ENCODE measurements at regions not wholly inside any gene's neighbourhood (a gene's known extent, or its start where the extent isn't known, plus 50 kb on each side); places are given as distances from the start of the nearest gene placed in this dataset.
A peak's percentile ranks its signal among the peaks of the same experiment; 100 is the strongest.
"Not testable (repeated sequence)": the region's sequence is repeated elsewhere in the genome, so short reads cannot be mapped to it uniquely, and the experiment has no call there.

GRCh38 chr11:34001557-34002064 lies 49.9 kb upstream of the CAPRIN1 start:
- Histone ChIP-seq H3K27ac (no peak overlapping the region), H3K4me3 (no peak overlapping the region)

DNA sequence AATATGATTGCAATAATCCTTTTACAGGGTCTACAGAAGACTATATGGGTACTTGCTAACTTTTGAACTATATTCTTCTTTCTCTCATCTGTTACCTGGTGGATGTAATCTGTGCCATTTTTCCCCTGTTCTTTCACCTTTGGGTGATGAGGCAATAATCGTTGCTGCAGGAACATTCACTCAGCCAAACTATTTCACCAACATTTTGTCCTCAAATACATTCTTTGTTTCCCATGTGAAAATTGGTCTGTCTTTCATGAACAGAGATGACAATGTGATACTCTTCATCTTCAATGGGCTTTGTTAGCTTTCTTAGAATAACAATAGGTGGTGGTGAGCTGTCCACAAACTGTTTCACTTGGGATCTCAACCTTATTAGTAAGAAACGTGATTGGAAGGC lies 52.1 kb upstream of the CAPRIN1 start:
- no peak overlapping the region for H3K27ac ChIP-seq
- no peak overlapping the region for H3K4me3 ChIP-seq

DNA sequence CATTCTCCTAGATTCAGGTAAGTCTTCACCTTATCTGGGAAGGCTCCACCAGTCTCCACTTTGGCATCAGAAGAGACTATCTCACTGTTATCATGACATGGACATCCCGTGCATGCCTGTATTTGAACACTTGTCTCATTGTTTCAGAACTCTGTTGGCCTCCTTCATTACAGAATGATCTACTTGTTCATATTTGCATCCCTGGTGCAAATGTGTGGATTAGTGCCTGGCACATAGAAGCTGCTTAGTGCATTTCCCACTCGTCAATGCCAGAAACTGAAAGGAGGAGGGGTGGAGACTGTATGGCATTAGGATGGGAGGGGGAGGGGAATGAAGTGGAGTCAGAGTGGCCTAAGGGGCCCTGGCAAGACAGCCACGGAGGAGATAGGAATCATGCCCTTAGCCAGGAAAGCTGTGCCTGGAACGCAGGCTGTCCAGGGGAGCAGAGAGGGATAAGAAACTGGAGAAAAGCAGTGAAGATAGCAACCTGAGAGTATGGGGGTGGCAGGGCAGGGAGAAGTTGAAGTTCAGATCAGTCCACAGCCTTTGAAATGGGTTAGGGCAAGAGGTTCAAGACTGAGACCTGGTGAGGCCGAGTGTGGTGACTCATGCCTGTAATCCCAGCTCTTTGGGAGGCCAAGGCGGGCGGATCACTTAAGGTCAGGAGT lies 53.8 kb upstream of the CAPRIN1 start:
- no peak overlapping the region for H3K27ac ChIP-seq
- peak overlapping the region in 1 of 7 experiments; percentile 2 for H3K4me3 ChIP-seq

GRCh38 chr11:33996498-33997454 lies 54.8 kb upstream of the CAPRIN1 start:
- peak overlapping the region in 1 of 7 experiments; percentile 2 for H3K4me3 ChIP-seq
- H3K27ac ChIP-seq: no peak overlapping the region

GRCh38 chr11:33994937-33995336 lies 56.6 kb upstream of the CAPRIN1 start:
- Histone ChIP-seq H3K4me3 (no peak overlapping the region), H3K27ac (no peak overlapping the region)

- not testable (repeated sequence) for H3K4me3 ChIP-seq, H3K27ac ChIP-seq
These were observed 60.4 kb upstream of the CAPRIN1 start for GRCh38 chr11:33991136-33991535.

DNA sequence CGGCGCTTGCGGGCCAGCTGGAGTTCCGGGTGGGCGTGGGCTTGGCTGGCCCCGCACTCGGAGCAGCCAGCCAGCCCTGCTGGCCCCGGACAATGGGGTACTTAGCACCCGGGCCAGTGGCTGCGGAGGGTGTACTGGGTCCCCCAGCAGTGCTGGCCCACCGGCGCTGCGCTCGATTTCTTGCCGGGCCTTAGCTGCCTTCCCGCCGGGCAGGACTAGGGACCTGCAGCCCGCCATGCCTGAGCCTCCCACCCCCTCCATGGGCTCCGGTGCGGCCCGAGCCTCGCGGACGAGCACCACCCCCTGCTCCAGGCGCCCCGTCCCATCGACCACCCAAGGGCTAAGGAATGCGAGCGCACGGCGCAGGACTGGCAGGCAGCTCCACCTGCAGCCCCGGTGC lies 61.4 kb upstream of the CAPRIN1 start:
- not testable (repeated sequence) for H3K4me3 ChIP-seq

GRCh38 chr11:33989461-33989860 lies 62.1 kb upstream of the CAPRIN1 start:
- Histone ChIP-seq H3K27ac (no peak overlapping the region), H3K4me3 (no peak overlapping the region)

More for the DNA sequence above, 61.4 kb upstream of the CAPRIN1 start:
- H3K27ac ChIP-seq: not testable (repeated sequence)

- Histone ChIP-seq H3K27ac (no peak overlapping the region), H3K4me3 (no peak overlapping the region)
These were observed 62.8 kb upstream of the CAPRIN1 start for GRCh38 chr11:33988586-33989370.

DNA sequence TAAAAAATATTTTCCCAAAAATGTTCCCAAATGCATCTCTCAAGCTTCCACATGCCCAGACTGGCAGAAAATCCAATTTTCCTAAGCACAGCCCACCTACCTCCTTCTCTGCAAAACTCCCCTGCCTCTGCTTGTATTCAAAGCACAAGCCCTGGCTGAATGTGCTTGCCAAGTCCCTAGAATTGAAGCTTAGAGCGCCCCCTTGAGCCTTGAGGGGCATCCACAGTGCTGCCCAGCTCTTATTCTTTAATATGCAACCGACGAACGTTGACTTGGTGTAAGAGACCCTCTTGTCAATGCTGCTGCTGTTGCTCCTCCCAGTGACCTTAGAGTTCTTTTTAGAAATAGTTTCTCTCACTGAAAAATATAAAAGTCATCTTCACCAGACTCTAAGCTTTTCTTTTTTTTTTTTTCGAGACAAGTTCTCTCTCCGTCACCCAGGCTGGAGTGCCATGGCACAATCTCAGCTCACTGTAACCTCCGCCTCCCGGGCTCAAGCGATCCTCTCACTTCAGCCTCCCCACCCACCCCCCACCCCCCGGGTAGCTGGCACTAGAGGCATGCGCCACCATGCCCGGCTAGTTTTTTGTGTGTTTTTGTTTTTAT lies 63.5 kb upstream of the CAPRIN1 start:
- no peak overlapping the region for H3K4me3 ChIP-seq
- H3K27ac ChIP-seq: no peak overlapping the region

- H3K4me3 ChIP-seq: no peak overlapping the region
- no peak overlapping the region for H3K27ac ChIP-seq
These were observed 64.0 kb upstream of the CAPRIN1 start for GRCh38 chr11:33987545-33987944.

GRCh38 chr11:33986597-33987501 lies 64.7 kb upstream of the CAPRIN1 start:
- H3K27ac ChIP-seq, H3K4me3 ChIP-seq: not testable (repeated sequence)

DNA sequence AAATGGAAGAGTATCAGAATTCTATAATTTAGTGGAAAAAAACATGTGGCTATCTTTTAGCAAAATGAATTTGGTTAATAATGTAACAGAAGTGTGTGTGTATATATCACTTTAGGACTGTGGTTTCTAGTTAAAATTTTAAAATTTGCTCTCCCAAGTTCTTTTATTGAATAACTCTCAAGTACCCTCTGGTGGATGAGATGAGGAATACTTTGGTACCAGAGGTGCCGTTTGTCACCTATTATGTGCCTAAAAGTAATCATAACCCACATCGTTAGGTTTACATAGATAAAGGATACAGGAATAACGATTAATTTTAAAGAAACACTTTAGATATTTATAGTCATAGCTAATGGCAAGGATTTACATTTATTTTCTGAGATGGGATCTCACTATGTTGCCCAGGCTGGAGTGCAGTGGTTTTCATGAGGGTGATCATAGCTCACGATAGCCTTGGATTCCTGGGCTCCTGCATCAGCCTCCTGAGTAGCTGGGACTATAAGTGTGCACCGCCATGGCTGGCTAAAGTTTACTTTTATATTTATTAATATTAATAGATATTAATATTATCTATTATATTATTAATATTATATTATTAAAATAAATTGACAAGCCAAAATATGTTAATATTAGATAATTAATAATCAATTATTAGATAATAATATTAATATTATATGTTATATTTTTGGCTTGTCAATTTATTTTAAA lies 66.7 kb upstream of the CAPRIN1 start:
- no peak overlapping the region for H3K27ac ChIP-seq

GRCh38 chr11:33982661-33983060 lies 68.9 kb upstream of the CAPRIN1 start:
- no peak overlapping the region for H3K27ac ChIP-seq
- no peak overlapping the region for H3K4me3 ChIP-seq

More for the DNA sequence above, 66.7 kb upstream of the CAPRIN1 start:
- H3K4me3 ChIP-seq: no peak overlapping the region

GRCh38 chr11:33980897-33981296 lies 70.6 kb upstream of the CAPRIN1 start:
- Histone ChIP-seq H3K27ac (no peak overlapping the region), H3K4me3 (no peak overlapping the region)

DNA sequence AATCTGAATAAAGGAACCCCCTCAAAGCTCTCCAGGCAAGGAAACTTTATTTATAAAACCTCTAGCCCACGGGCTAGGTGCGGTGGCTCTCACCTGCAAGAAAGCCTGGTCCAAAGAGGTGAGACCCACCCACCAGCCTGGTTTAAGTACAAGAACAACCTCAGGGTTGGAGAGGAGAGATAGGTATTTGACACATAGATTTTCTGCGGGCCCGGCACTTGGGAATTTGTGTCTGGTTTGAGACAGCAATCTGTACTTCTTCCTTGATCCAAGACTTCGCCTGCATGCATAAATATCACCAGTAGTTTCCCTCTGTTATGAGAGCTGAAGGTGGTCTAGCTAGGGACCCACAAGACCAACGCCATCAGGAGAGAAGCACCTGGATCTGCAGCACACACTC lies 73.2 kb upstream of the CAPRIN1 start:
- Histone ChIP-seq H3K27ac (no peak overlapping the region), H3K4me3 (no peak overlapping the region)

GRCh38 chr11:33977676-33978075 lies 73.9 kb upstream of the CAPRIN1 start:
- Histone ChIP-seq H3K4me3 (no peak overlapping the region), H3K27ac (no peak overlapping the region)
